Keratinocyte (primary cell): ENCODE measurements at regions not wholly inside any gene's neighbourhood (a gene's known extent, or its start where the extent isn't known, plus 50 kb on each side); places are given as distances from the start of the nearest gene placed in this dataset.

Source experiments
- DNase-seq: peaks from one replicate; pipeline ENCODE4 v3.0.0-alpha.2; 2011; ENCODE audit warnings: low read depth, missing footprints, low spot score
- FAIRE-seq: peaks from 2 replicates; lab custom pipeline; 2011; peaks lifted over from hg19 to GRCh38; lab: Jason Lieb, UNC
- H2AFZ ChIP-seq: 2 replicates; pipeline ENCODE4 v1.6.0; 2012; ENCODE audit warnings: low read length, control low read depth, inconsistent platforms; ENCODE audit not compliant: control insufficient read depth
- H3K27ac ChIP-seq: 2 replicates; pipeline ENCODE4 v1.5.1; 2011; ENCODE audit warnings: low read length; ENCODE audit not compliant: control insufficient read depth, insufficient read depth
- H3K27me3 ChIP-seq: 3 replicates; pipeline ENCODE4 v1.6.0; 2011; ENCODE audit warnings: low read length; ENCODE audit not compliant: control insufficient read depth, insufficient read depth; ENCODE audit errors: extremely low read depth
- H3K36me3 ChIP-seq, 2 experiments: 2 replicates in 1 of 2; 3 replicates in 1 of 2; pipeline ENCODE4 v1.5.1; 2011; ENCODE audit warnings: low read length in 2 of 2, mild to moderate bottlenecking in 1 of 2; ENCODE audit not compliant: control insufficient read depth in 2 of 2, insufficient read depth in 2 of 2; ENCODE audit errors: extremely low read depth in 1 of 2
- H3K4me1 ChIP-seq: 3 replicates; pipeline ENCODE4 v1.5.1; 2011; ENCODE audit warnings: low read length; ENCODE audit not compliant: control insufficient read depth, insufficient read depth; ENCODE audit errors: extremely low read depth
- H3K4me2 ChIP-seq: 3 replicates; pipeline ENCODE4 v1.6.0; 2011; ENCODE audit warnings: low read depth, low read length; ENCODE audit not compliant: control insufficient read depth, insufficient read depth; ENCODE audit errors: extremely low read depth
- H3K4me3 ChIP-seq, 3 experiments: fragments of 200-600 bp in 1 of 3; sonication (generic) in 1 of 3; 2 replicates in 2 of 3; 3 replicates in 1 of 3; pipeline ENCODE4 v1.5.1; 2011 to 2016; ENCODE audit warnings: low read length in 3 of 3, mild to moderate bottlenecking in 3 of 3, control low read depth in 2 of 3, inconsistent platforms in 1 of 3, low read depth in 1 of 3, mixed read lengths in 1 of 3, mixed run types in 1 of 3, moderate library complexity in 1 of 3; ENCODE audit not compliant: control insufficient read depth in 2 of 3, insufficient read depth in 2 of 3; ENCODE audit errors: extremely low read depth in 1 of 3
- H3K79me2 ChIP-seq: 2 replicates; pipeline ENCODE4 v1.6.0; 2012; ENCODE audit warnings: low read length; ENCODE audit not compliant: control insufficient read depth, insufficient read depth
- H3K9ac ChIP-seq: 3 replicates; pipeline ENCODE4 v1.6.0; 2011; ENCODE audit warnings: low read length; ENCODE audit not compliant: control insufficient read depth, insufficient read depth; ENCODE audit errors: extremely low read depth
- H3K9me1 ChIP-seq: 3 replicates; pipeline ENCODE4 v1.6.0; 2011; ENCODE audit warnings: low read length; ENCODE audit not compliant: control insufficient read depth, insufficient read depth; ENCODE audit errors: extremely low read depth
- H3K9me3 ChIP-seq: 2 replicates; pipeline ENCODE4 v1.5.1; 2012; ENCODE audit warnings: low read depth, low read length; ENCODE audit not compliant: control insufficient read depth
- H4K20me1 ChIP-seq: 3 replicates; pipeline ENCODE4 v1.6.0; 2011; ENCODE audit warnings: low read length; ENCODE audit not compliant: control insufficient read depth, insufficient read depth; ENCODE audit errors: extremely low read depth
- EZH2 ChIP-seq: IDR thresholded peaks from one replicate; pipeline ENCODE4 v1.6.1; 2012; ENCODE audit warnings: inconsistent platforms, mild to moderate bottlenecking, low read length, moderate library complexity
- dilution Hi-C: fragments of 300-500 bp; cut with MboI; formaldehyde crosslinking; loops from one replicate; pipeline ENCODE4 v1.7.0; 2020; ENCODE audit warnings: low sequenced_read_pairs; ENCODE audit not compliant: extremely low pct_ligation_motif_present
- TF ChIP-seq, protein P1 (sequence below), 3 experiments: IDR thresholded peaks in 1 of 3; conservative IDR thresholded peaks in 1 of 3; optimal IDR thresholded peaks in 1 of 3; 2 replicates in 2 of 3; 3 replicates in 1 of 3; pipeline versions ENCODE3 to v1.5.1; 2011; ENCODE audit warnings: low read length in 3 of 3, mild to moderate bottlenecking in 3 of 3, moderate library complexity in 2 of 3, control low read depth in 1 of 3, inconsistent platforms in 1 of 3; ENCODE audit not compliant: insufficient read depth in 2 of 3; ENCODE audit errors: extremely low read depth in 1 of 3

DNA sequence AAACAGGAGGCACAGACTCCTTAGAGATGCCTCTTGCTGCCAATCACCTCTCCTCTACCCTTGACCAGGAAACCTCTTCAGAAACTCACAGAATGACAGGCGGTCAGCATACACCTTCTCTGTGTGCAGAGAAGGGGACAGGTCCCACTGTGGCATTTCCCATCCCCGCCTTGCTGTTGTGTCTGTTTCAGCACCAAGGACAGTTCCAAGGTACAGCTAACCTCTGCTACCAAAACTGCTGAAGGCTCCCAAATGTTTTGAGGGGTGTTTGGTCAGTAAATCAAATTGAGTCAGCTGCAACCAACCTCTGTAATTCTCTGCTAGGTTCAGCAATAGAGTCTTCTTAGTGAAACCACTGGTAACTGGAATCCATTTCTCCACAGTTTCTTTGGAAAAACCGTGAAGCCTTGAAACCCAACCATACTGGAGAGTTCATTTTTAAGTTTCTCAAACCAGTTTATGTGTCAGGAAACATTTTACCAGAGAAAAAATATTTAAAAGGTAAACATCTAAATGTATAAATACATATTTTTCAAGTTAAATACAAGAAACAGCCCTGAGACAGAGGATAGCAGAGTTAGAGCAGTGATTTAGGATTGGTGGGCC lies 122.0 kb downstream of the DRD1 start:
- Histone ChIP-seq H3K9me3 (no peaks in the 10 kb centered on the region), H3K4me2 (no peak overlapping the region), H3K9ac (no peak overlapping the region), H2AFZ (no peak overlapping the region), H3K79me2 (no peaks in the 10 kb centered on the region), H3K27ac (no peak overlapping the region), H3K4me1 (peaks cover 8% of the 10 kb centered on the region), H4K20me1 (no peaks in the 10 kb centered on the region), H3K36me3 (no peaks in the 10 kb centered on the region), H3K4me3 (no peak overlapping the region), H3K27me3 (no peaks in the 10 kb centered on the region), H3K9me1 (no peaks in the 10 kb centered on the region)
- FAIRE-seq (peak; percentile 84), DNase-seq (no peak)
- TF ChIP-seq, protein P1, sequence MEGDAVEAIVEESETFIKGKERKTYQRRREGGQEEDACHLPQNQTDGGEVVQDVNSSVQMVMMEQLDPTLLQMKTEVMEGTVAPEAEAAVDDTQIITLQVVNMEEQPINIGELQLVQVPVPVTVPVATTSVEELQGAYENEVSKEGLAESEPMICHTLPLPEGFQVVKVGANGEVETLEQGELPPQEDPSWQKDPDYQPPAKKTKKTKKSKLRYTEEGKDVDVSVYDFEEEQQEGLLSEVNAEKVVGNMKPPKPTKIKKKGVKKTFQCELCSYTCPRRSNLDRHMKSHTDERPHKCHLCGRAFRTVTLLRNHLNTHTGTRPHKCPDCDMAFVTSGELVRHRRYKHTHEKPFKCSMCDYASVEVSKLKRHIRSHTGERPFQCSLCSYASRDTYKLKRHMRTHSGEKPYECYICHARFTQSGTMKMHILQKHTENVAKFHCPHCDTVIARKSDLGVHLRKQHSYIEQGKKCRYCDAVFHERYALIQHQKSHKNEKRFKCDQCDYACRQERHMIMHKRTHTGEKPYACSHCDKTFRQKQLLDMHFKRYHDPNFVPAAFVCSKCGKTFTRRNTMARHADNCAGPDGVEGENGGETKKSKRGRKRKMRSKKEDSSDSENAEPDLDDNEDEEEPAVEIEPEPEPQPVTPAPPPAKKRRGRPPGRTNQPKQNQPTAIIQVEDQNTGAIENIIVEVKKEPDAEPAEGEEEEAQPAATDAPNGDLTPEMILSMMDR (optimal IDR thresholded peaks at IDR 0.05 in 1 of 3, IDR thresholded peaks at IDR 0.05 in 1 of 3, conservative IDR thresholded peaks at IDR 0.05 in 1 of 3; ENCODE audit: extremely low read depth in 1 of 3, insufficient read depth in 2 of 3, low read length in 3 of 3) = no peak
- no peak for TF ChIP-seq EZH2
- dilution Hi-C loops = no loop called here

DNA sequence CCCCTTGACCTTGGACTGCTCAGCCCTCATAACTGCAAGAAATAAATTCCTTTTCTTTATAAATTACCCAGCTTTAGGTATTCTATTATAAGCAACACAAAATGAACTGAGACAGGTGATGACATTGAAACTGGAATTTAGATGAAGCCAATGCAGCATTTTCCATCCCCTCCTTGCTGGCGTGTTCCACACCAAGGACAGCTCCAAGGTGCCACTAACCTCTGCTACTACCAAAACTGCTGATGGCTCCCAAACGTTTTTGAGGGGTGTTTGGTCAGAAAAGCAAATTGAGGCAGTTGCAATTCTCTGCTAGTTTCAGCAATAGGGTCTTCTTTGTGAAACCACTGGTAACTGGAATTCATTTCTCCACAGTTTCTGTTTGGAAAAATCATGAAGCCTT lies 124.8 kb downstream of the DRD1 start:
- H3K36me3 ChIP-seq = no peaks in the 10 kb centered on the region
- H3K4me2 ChIP-seq = no peak overlapping the region
- DNase-seq (no peak), FAIRE-seq (no peak)
- H3K27me3 ChIP-seq = no peaks in the 10 kb centered on the region
- H3K9ac ChIP-seq = no peak overlapping the region
- no peak overlapping the region for H3K4me3 ChIP-seq
- dilution Hi-C loops = no loop called here
- H3K79me2 ChIP-seq = no peaks in the 10 kb centered on the region
- H4K20me1 ChIP-seq = no peaks in the 10 kb centered on the region
- no peak overlapping the region for H3K27ac ChIP-seq
- TF ChIP-seq, protein P1 (optimal IDR thresholded peaks at IDR 0.05 in 1 of 3, IDR thresholded peaks at IDR 0.05 in 1 of 3, conservative IDR thresholded peaks at IDR 0.05 in 1 of 3; ENCODE audit: extremely low read depth in 1 of 3, insufficient read depth in 2 of 3, low read length in 3 of 3) = no peak
- no peak for TF ChIP-seq EZH2
- H2AFZ ChIP-seq = no peak overlapping the region
- no peaks in the 10 kb centered on the region for H3K9me3 ChIP-seq
- no peaks in the 10 kb centered on the region for H3K4me1 ChIP-seq
- no peaks in the 10 kb centered on the region for H3K9me1 ChIP-seq
